Limb (tissue), 2 donors: ENCODE measurements at regions not wholly inside any gene's neighbourhood (a gene's known extent, or its start where the extent isn't known, plus 50 kb on each side); places are given as distances from the start of the nearest gene placed in this dataset.

Experiments used
- DNase-seq, 2 donors: peaks; one replicate each; pipeline ENCODE4 v3.0.0-alpha.2; 2016; ENCODE audit errors: extremely low spot score in 2 of 2

GRCh38 chr2:5510082-5510481 lies 182.1 kb upstream of the SOX11 start:
- no peak for DNase-seq

- no peak for DNase-seq
Measured at GRCh38 chr2:5515693-5516092, 176.5 kb upstream of the SOX11 start.

- DNase-seq, result no peak
Measured at GRCh38 chr2:5519286-5519685, 172.9 kb upstream of the SOX11 start.

GRCh38 chr2:5520463-5520972 lies 171.7 kb upstream of the SOX11 start:
- peak in 1 of 2 donors; percentile 36 for DNase-seq

GRCh38 chr2:5521461-5521860 lies 170.7 kb upstream of the SOX11 start:
- no peak for DNase-seq

GRCh38 chr2:5524551-5524950 lies 167.6 kb upstream of the SOX11 start:
- no peak for DNase-seq

GRCh38 chr2:5528706-5529105 lies 163.5 kb upstream of the SOX11 start:
- no peak for DNase-seq

- peak in 1 of 2 donors; percentile 16 for DNase-seq
Measured at GRCh38 chr2:5530011-5530696, 162.0 kb upstream of the SOX11 start.

GRCh38 chr2:5535301-5535700 lies 156.9 kb upstream of the SOX11 start:
- DNase-seq, result no peak

- no peak for DNase-seq
Measured at GRCh38 chr2:5537180-5537688, 154.9 kb upstream of the SOX11 start.

GRCh38 chr2:5538313-5538712 lies 153.9 kb upstream of the SOX11 start:
- no peak for DNase-seq

GRCh38 chr2:5538772-5539171 lies 153.4 kb upstream of the SOX11 start:
- DNase-seq, result peak in 1 of 2 donors; percentile 63

GRCh38 chr2:5539282-5540165 lies 152.7 kb upstream of the SOX11 start:
- DNase-seq, result peak in 1 of 2 donors; percentile 58

GRCh38 chr2:5540856-5541255 lies 151.3 kb upstream of the SOX11 start:
- DNase-seq, result no peak

- DNase-seq, result no peak
Measured at GRCh38 chr2:5544205-5544786, 147.9 kb upstream of the SOX11 start.

GRCh38 chr2:5546181-5546580 lies 146.0 kb upstream of the SOX11 start:
- no peak for DNase-seq

- no peak for DNase-seq
Measured at GRCh38 chr2:5548991-5549715, 143.0 kb upstream of the SOX11 start.

GRCh38 chr2:5549771-5550170 lies 142.4 kb upstream of the SOX11 start:
- no peak for DNase-seq

GRCh38 chr2:5555636-5556035 lies 136.5 kb upstream of the SOX11 start:
- DNase-seq, result no peak

GRCh38 chr2:5561006-5561405 lies 131.2 kb upstream of the SOX11 start:
- DNase-seq, result no peak

GRCh38 chr2:5562426-5562825 lies 129.8 kb upstream of the SOX11 start:
- DNase-seq, result no peak
